ENCODE measurements at regions not wholly inside any gene's neighbourhood (a gene's known extent, or its start where the extent isn't known, plus 50 kb on each side); places are given as distances from the start of the nearest gene placed in this dataset.

GRCh38 chr15:93570527-93570926, 481.5 kb upstream of the RGMA start:
- TF ChIP-seq CTCF (IDR thresholded peaks at IDR 0.05; ENCODE audit: borderline replicate concordance, extremely low read depth, low read length, poor library complexity, severe bottlenecking) (no peak), EZH2 (IDR thresholded peaks at IDR 0.05; ENCODE audit: borderline replicate concordance, low read depth, low read length, severe bottlenecking) (no peak)
